ENCODE measurements at regions not wholly inside any gene's neighbourhood (a gene's known extent, or its start where the extent isn't known, plus 50 kb on each side); places are given as distances from the start of the nearest gene placed in this dataset.

DNA sequence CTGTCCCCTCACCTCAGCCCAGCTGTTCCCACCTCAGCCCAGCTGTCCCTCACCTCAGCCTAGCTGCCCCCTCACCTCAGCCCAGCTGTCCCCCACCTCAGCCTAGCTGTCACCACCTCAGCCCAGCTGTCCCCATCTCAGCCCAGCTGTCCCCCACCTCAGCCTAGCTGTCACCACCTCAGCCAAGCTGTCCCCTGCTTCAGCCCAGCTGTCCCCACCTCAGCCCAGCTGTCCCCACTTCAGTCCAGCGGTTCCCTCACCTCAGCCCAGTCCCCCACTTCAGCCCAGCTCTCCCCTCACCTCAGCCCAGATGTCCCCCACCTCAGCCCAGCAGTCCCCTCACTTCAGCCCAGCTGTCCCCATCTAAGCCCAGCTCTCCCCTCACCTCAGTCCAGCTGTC lies 88.4 kb upstream of the CSF3R start:
- TF ChIP-seq GATA1 (IDR thresholded peaks at IDR 0.05; ENCODE audit: low read depth, low read length) (no peak), POLR2A (IDR thresholded peaks at IDR 0.05; ENCODE audit: low read length) (no peak)
- no peak for DNase-seq

- TF ChIP-seq POLR2A (IDR thresholded peaks at IDR 0.05; ENCODE audit: low read length) (no peak), GATA1 (IDR thresholded peaks at IDR 0.05; ENCODE audit: low read depth, low read length) (no peak)
Observed at GRCh38 chr1:36570478-36571060, 87.9 kb upstream of the CSF3R start.

GRCh38 chr1:36570006-36570405 lies 87.3 kb upstream of the CSF3R start:
- no peak for TF ChIP-seq GATA1 (IDR thresholded peaks at IDR 0.05; ENCODE audit: low read depth, low read length)
- no peak for TF ChIP-seq POLR2A (IDR thresholded peaks at IDR 0.05; ENCODE audit: low read length)
- DNase-seq: no peak

More at GRCh38 chr1:36570478-36571060, 87.9 kb upstream of the CSF3R start:
- DNase-seq: no peak

DNA sequence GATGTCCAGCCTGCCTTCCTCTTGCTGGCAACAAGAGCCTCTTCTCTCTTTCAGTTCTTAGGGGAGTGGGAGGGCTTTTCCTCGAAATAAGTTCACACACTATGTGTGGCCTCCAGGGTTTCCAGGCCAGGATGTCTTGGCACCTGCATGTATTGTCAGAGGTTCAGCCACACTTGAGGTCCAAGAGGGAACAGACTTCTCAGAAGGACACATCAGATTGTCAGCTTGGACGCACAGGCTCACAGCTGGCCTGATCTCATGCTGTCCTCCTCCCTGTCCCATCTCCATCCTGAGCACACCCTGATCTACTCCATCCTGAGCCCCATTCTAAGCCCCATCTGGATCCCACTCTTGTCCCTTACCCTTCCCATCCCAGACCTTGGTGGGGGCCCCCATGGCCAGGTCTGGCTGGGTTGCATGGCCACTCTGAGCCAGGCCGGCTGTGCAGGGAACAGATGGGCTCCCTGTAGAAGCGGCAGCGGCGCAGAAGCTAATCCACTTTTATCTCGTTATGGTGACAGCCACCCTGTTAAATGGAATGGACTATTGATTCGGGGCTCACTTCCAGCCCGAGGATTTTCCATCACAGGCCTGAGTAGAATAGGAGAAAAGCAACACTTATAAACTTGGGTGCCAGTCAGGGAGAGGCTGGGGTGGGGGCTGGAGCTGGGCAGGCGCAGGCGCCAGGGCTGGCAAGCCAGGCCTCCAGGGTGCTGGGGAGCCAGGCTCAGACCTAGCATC lies 85.1 kb upstream of the CSF3R start:
- TF ChIP-seq POLR2A (IDR thresholded peaks at IDR 0.05; ENCODE audit: low read length): no peak
- TF ChIP-seq GATA1 (IDR thresholded peaks at IDR 0.05; ENCODE audit: low read depth, low read length): no peak
- no peak for DNase-seq

GRCh38 chr1:36565576-36566501 lies 83.1 kb upstream of the CSF3R start:
- DNase-seq: no peak
- TF ChIP-seq POLR2A (IDR thresholded peaks at IDR 0.05; ENCODE audit: low read length) (no peak), GATA1 (IDR thresholded peaks at IDR 0.05; ENCODE audit: low read depth, low read length) (no peak)

GRCh38 chr1:36562181-36562685 lies 79.5 kb upstream of the CSF3R start:
- TF ChIP-seq GATA1 (IDR thresholded peaks at IDR 0.05; ENCODE audit: low read depth, low read length) (no peak), POLR2A (IDR thresholded peaks at IDR 0.05; ENCODE audit: low read length) (no peak)
- DNase-seq: no peak

DNA sequence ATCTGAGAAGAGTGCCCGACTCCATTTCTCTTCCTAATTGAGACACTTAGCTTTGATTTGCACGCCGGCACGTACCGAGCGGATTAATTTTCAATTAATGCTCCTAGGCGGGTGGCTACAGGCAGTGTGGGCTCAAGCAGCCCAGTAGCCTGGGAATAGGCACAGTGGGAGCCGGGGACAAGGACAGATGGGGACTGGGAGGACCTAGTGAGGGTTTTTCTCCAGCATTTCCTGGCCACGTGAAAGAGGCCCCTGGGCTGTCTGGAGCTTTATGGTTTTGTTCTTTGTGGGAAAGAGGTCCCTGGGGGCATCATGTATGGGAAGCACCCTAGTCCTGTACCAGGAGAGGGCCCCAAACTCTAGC lies 78.6 kb upstream of the CSF3R start:
- TF ChIP-seq GATA1 (IDR thresholded peaks at IDR 0.05; ENCODE audit: low read depth, low read length) (no peak), POLR2A (IDR thresholded peaks at IDR 0.05; ENCODE audit: low read length) (no peak)
- no peak for DNase-seq

DNA sequence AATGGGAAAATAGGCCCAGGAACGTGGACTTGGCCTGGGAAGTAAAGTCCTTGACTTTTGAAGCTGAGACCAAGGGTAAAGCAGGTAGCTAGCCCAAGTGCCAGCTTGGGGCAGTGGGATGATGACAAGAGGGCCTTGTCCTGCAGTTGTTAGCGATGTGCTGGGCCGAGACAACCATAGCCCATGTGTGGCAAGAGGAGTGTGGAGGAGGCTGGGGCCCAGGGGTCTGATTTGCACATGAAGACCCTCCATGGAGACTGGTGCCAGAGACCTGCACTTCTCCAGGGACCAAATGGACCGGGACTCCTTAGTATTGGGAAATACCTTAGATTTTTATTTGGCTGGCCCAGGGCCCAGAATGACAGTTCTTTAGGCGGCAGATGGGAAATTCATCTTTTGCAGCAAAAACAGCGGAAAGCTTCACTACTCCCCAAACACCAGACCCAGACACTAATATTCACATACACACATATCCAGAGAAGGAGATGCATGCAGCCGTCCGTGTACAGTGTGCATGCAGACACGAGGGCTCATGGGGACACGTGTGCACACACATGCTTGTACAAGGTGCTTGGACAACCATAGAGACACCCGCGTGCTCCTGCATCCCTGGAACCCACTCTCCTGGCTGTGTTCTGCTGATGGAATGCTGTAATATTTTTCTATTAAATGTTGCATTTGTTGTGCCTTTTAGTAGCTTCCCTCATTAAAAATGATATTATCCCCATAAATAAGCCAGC lies 78.1 kb upstream of the CSF3R start:
- TF ChIP-seq GATA1 (IDR thresholded peaks at IDR 0.05; ENCODE audit: low read depth, low read length) (no peak), POLR2A (IDR thresholded peaks at IDR 0.05; ENCODE audit: low read length) (no peak)
- no peak for DNase-seq

DNA sequence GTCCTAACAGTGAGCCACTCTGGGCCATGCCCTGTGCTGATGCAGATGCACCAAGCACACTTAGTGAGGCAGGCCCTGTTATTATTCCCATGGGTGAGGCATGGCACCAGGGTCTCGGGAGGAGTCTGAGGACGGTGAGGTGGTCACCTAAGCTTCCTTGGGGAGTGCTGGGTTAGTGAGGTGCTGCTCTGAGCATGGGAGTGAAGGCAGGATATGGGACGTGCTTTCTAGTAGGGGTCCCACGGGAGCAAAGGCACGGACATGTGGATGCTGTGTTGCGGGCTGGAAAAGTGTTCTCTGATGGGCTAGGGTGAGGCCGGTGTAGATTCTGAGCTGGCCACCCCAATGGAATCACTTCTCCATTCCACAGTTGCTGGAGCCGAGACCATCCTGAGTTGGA lies 77.5 kb upstream of the CSF3R start:
- DNase-seq: no peak

GRCh38 chr1:36559061-36559460 lies 76.3 kb upstream of the CSF3R start:
- TF ChIP-seq POLR2A (IDR thresholded peaks at IDR 0.05; ENCODE audit: low read length) (no peak), GATA1 (IDR thresholded peaks at IDR 0.05; ENCODE audit: low read depth, low read length) (no peak)
- DNase-seq: no peak

More for the DNA sequence above, 77.5 kb upstream of the CSF3R start:
- TF ChIP-seq GATA1 (IDR thresholded peaks at IDR 0.05; ENCODE audit: low read depth, low read length): no peak
- no peak for TF ChIP-seq POLR2A (IDR thresholded peaks at IDR 0.05; ENCODE audit: low read length)

DNA sequence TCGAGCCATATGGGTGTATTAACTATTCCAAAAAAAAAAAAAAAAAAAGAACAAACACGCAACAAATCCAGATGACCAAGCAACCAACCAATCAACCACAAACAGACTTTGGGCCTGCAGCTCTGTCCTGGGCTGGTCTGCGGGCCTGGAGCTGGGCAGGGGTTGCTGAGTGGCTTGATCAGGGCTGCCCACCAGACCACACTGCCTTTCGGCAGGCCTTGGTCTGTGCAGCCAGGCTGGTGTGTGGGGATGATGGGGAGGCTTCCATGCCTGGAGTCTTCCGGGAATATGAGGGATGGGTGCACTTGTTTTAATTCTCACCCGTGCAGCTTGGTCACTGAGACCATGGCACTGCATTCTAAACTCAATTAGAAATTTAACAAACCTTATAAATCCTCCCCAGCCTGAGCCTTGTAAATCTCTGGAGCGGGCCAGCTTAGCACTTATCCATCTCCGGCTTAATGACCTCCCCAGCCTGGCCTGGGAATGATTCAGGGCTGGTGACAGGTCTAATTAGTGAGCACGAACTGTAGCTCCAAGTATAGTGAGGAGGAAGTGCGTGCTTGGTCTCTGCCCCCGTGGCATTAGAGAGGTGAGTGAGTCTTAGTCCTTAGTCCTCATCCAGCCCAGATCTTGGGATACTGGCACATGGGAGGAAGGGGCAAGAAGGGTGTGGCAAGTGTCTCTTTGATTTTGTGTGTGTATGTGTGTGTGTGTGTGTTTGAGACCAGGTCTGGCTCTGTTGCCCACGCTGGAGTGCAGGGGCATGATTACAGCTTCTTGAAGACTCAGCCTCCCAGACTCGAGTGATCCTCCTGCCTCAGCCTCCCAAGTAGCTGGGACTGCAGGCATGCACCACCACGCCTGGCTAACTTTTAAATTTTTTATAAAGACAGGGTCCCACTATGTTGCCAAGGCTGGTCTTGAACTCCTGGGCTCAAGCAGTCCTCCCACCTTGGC lies 74.6 kb upstream of the CSF3R start:
- TF ChIP-seq GATA1 (IDR thresholded peaks at IDR 0.05; ENCODE audit: low read depth, low read length) (no peak), POLR2A (IDR thresholded peaks at IDR 0.05; ENCODE audit: low read length) (no peak)

DNA sequence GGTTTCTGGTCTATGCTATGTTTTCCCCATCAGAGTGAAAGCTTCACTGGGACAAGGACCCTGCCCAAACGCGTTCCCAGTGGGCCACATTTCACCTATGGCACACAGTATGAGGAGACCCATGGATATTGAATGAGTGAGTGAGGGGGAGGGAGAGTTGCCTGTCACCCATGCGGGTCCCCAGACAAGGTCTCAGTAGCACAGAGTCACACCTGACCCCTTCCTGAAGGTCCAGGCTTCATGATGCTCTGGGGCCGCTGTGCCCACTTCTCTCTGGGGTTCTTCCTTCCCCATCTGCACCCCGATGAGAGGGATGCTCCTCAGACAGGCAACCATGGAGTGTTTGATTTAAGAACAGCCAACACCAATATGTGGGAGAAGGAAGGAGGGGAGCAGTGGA lies 72.3 kb upstream of the CSF3R start:
- DNase-seq: no peak
- no peak for TF ChIP-seq GATA1 (IDR thresholded peaks at IDR 0.05; ENCODE audit: low read depth, low read length)

More for the DNA sequence above, 74.6 kb upstream of the CSF3R start:
- DNase-seq: no peak

GRCh38 chr1:36554323-36554628 lies 71.6 kb upstream of the CSF3R start:
- DNase-seq: no peak
- TF ChIP-seq POLR2A (IDR thresholded peaks at IDR 0.05; ENCODE audit: low read length): no peak
- TF ChIP-seq GATA1 (IDR thresholded peaks at IDR 0.05; ENCODE audit: low read depth, low read length): no peak

Measured in erythroblast (primary cell).